ENCODE measurements at regions not wholly inside any gene's neighbourhood (a gene's known extent, or its start where the extent isn't known, plus 50 kb on each side); places are given as distances from the start of the nearest gene placed in this dataset.

- Mint-ChIP-seq H3K27ac (no peak overlapping the region), H3K27me3 (ENCODE audit: low read depth) (no peaks in the 10 kb centered on the region), H3K9me3 (no peaks in the 10 kb centered on the region), H3K36me3 (ENCODE audit: low read depth) (no peaks in the 10 kb centered on the region), H3K4me1 (ENCODE audit: low read depth) (no peaks in the 10 kb centered on the region), H3K4me3 (no peak overlapping the region)
- no peak for DNase-seq (ENCODE audit: low spot score)
Measured at GRCh38 chr4:74658116-74658515, 136.2 kb downstream of the BTC start.

GRCh38 chr4:74659576-74660411 lies 134.5 kb downstream of the BTC start:
- Mint-ChIP-seq H3K36me3 (ENCODE audit: low read depth) (no peaks in the 10 kb centered on the region), H3K4me3 (no peak overlapping the region), H3K27me3 (ENCODE audit: low read depth) (peaks cover 3% of the 10 kb centered on the region), H3K4me1 (ENCODE audit: low read depth) (no peaks in the 10 kb centered on the region), H3K27ac (no peak overlapping the region), H3K9me3 (no peaks in the 10 kb centered on the region)
- DNase-seq (ENCODE audit: low spot score) = no peak

DNA sequence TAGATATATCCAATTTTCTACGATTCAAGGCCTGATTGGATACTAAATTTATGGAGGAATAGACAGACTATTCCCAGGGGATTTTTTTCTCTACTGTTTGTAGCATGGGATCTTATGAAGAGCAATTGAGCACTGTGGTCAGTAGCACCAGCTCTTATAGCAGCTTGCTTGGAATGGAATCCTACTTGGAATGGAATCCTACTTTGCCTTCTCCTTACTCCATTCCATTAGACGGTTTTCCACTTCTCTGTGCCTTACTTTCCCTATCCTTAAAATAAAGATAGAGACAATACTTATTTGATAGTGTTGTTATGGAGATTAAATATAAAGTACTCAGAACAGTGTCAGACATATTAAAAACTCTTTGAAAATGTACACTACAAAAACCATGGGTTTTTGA lies 133.5 kb downstream of the BTC start:
- peaks cover 3% of the 10 kb centered on the region for H3K27me3 Mint-ChIP-seq (ENCODE audit: low read depth)
- no peaks in the 10 kb centered on the region for H3K36me3 Mint-ChIP-seq (ENCODE audit: low read depth)
- no peak overlapping the region for H3K4me3 Mint-ChIP-seq

GRCh38 chr4:74661427-74662201 lies 132.7 kb downstream of the BTC start:
- Mint-ChIP-seq H3K4me3 (no peak overlapping the region), H3K9me3 (no peaks in the 10 kb centered on the region), H3K27ac (no peak overlapping the region), H3K4me1 (ENCODE audit: low read depth) (no peaks in the 10 kb centered on the region), H3K27me3 (ENCODE audit: low read depth) (peaks cover 5% of the 10 kb centered on the region), H3K36me3 (ENCODE audit: low read depth) (no peaks in the 10 kb centered on the region)
- DNase-seq (ENCODE audit: low spot score) = no peak

More for the DNA sequence above, 133.5 kb downstream of the BTC start:
- no peak for DNase-seq (ENCODE audit: low spot score)
- Mint-ChIP-seq H3K27ac (no peak overlapping the region), H3K9me3 (no peaks in the 10 kb centered on the region), H3K4me1 (ENCODE audit: low read depth) (no peaks in the 10 kb centered on the region)

GRCh38 chr4:74663631-74664030 lies 130.7 kb downstream of the BTC start:
- peaks cover 10% of the 10 kb centered on the region for H3K27me3 Mint-ChIP-seq (ENCODE audit: low read depth)
- H3K4me1 Mint-ChIP-seq (ENCODE audit: low read depth) = no peaks in the 10 kb centered on the region
- no peak overlapping the region for H3K27ac Mint-ChIP-seq
- no peak for DNase-seq (ENCODE audit: low spot score)
- no peaks in the 10 kb centered on the region for H3K9me3 Mint-ChIP-seq
- no peaks in the 10 kb centered on the region for H3K36me3 Mint-ChIP-seq (ENCODE audit: low read depth)
- no peak overlapping the region for H3K4me3 Mint-ChIP-seq

- no peak for DNase-seq (ENCODE audit: low spot score)
- Mint-ChIP-seq H3K27me3 (ENCODE audit: low read depth) (peaks cover 10% of the 10 kb centered on the region), H3K4me1 (ENCODE audit: low read depth) (no peaks in the 10 kb centered on the region), H3K9me3 (no peaks in the 10 kb centered on the region), H3K4me3 (no peak overlapping the region), H3K36me3 (ENCODE audit: low read depth) (no peaks in the 10 kb centered on the region), H3K27ac (no peak overlapping the region)
Measured at GRCh38 chr4:74665346-74665745, 129.0 kb downstream of the BTC start.

GRCh38 chr4:74665876-74666275 lies 128.4 kb downstream of the BTC start:
- Mint-ChIP-seq H3K4me1 (ENCODE audit: low read depth) (no peaks in the 10 kb centered on the region), H3K27me3 (ENCODE audit: low read depth) (peaks cover 10% of the 10 kb centered on the region), H3K4me3 (no peak overlapping the region), H3K9me3 (no peaks in the 10 kb centered on the region), H3K36me3 (ENCODE audit: low read depth) (no peaks in the 10 kb centered on the region), H3K27ac (no peak overlapping the region)
- no peak for DNase-seq (ENCODE audit: low spot score)

- Mint-ChIP-seq H3K4me3 (no peak overlapping the region), H3K36me3 (ENCODE audit: low read depth) (no peaks in the 10 kb centered on the region), H3K27ac (no peak overlapping the region), H3K27me3 (ENCODE audit: low read depth) (peaks cover 10% of the 10 kb centered on the region), H3K9me3 (no peaks in the 10 kb centered on the region), H3K4me1 (ENCODE audit: low read depth) (no peaks in the 10 kb centered on the region)
- DNase-seq (ENCODE audit: low spot score) = no peak
Measured at GRCh38 chr4:74667438-74667837, 126.9 kb downstream of the BTC start.

- Mint-ChIP-seq H3K4me3 (no peak overlapping the region), H3K9me3 (no peaks in the 10 kb centered on the region), H3K27ac (no peak overlapping the region), H3K36me3 (ENCODE audit: low read depth) (no peaks in the 10 kb centered on the region), H3K27me3 (ENCODE audit: low read depth) (peaks cover 10% of the 10 kb centered on the region), H3K4me1 (ENCODE audit: low read depth) (no peaks in the 10 kb centered on the region)
- no peak for DNase-seq (ENCODE audit: low spot score)
Measured at GRCh38 chr4:74667944-74668343, 126.4 kb downstream of the BTC start.

DNA sequence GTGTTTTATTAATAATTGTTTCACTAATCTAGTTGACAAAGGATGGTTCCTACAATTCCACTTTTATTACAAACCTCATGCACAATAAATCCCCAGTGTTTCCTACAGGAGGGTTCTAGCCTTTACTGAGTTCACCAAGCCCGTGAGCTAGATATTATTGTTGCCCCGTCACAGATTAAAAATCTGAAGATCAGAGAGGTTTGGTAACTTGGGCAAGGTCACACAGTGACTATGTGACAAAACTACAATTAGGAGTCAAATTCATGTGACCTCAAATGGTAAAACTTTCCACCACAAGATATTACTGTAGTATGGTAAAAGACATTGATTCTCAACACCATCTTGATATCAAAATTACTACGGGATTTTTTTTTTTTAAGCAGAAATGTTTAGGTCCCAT lies 124.6 kb downstream of the BTC start:
- no peak for DNase-seq (ENCODE audit: low spot score)
- Mint-ChIP-seq H3K27me3 (ENCODE audit: low read depth) (peaks cover 8% of the 10 kb centered on the region), H3K4me3 (no peak overlapping the region), H3K36me3 (ENCODE audit: low read depth) (no peaks in the 10 kb centered on the region), H3K27ac (no peak overlapping the region), H3K9me3 (no peaks in the 10 kb centered on the region), H3K4me1 (ENCODE audit: low read depth) (no peaks in the 10 kb centered on the region)

GRCh38 chr4:74670583-74670982 lies 123.7 kb downstream of the BTC start:
- peaks cover 1% of the 10 kb centered on the region for H3K4me1 Mint-ChIP-seq (ENCODE audit: low read depth)
- H3K4me3 Mint-ChIP-seq = no peak overlapping the region
- H3K27ac Mint-ChIP-seq = no peak overlapping the region
- H3K27me3 Mint-ChIP-seq (ENCODE audit: low read depth) = peaks cover 8% of the 10 kb centered on the region
- no peaks in the 10 kb centered on the region for H3K36me3 Mint-ChIP-seq (ENCODE audit: low read depth)
- no peaks in the 10 kb centered on the region for H3K9me3 Mint-ChIP-seq
- no peak for DNase-seq (ENCODE audit: low spot score)

DNA sequence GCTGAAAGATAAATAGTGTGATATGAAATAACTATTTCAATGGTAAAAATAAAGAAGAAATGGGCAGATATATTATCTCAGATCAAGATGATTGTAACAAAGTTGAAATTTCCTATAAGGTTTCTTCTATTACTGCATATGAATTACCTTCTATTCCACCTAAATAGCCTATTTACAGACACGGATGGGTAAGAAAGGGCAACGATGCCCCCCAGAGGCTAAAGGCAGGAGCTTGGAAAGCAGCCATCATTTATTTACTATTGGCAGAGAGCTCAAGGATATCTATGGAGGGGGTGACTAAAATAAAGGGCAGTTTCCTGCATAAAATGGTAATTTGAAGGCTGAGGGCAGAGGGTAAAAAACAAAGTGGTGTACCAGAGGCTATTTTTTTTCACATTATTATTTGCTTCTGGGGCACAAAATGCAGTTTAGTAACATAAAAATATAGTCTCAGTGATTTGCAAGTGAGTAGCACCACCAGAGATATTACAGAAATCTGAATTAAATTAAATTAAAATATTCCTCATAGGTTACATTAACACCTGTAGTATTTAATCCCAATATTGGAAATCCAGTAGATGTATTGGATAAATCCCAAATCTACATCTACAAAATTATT lies 123.1 kb downstream of the BTC start:
- no peaks in the 10 kb centered on the region for H3K9me3 Mint-ChIP-seq
- no peak overlapping the region for H3K27ac Mint-ChIP-seq
- H3K36me3 Mint-ChIP-seq (ENCODE audit: low read depth) = no peaks in the 10 kb centered on the region
- H3K4me3 Mint-ChIP-seq = no peak overlapping the region
- DNase-seq (ENCODE audit: low spot score) = no peak
- peaks cover 3% of the 10 kb centered on the region for H3K4me1 Mint-ChIP-seq (ENCODE audit: low read depth)
- peaks cover 7% of the 10 kb centered on the region for H3K27me3 Mint-ChIP-seq (ENCODE audit: low read depth)

- Mint-ChIP-seq H3K36me3 (ENCODE audit: low read depth) (no peaks in the 10 kb centered on the region), H3K9me3 (no peaks in the 10 kb centered on the region), H3K27me3 (ENCODE audit: low read depth) (peaks cover 12% of the 10 kb centered on the region), H3K27ac (no peak overlapping the region), H3K4me1 (ENCODE audit: low read depth) (peaks cover 3% of the 10 kb centered on the region), H3K4me3 (no peak overlapping the region)
- DNase-seq (ENCODE audit: low spot score) = no peak
Measured at GRCh38 chr4:74674750-74675149, 119.6 kb downstream of the BTC start.

DNA sequence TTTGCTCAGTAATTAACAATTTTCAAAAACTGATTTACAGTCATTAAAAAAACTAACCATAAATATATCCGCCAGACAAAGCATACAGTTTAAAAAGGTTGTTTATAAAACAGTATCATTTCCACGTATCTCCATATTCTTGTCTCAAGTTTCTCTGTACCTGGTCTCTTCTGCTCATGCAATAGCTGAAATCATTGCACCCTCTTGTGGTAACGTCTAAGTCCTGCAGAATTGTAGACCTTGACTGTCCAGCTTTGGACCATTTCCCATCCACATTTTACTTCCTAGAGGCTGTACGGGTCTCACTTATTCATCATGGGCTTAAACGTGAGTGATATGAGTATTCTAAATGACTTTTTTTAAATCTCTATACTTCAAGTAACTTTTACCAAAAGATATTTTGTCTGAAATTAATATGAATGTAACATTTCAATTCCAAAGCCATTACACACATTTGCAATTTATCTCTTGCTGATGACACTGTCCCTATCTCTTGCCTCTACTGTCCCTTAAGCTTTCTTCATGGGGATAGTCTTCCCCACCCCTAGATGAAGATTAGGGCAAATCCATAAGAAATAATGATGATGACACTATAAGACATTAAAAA lies 118.5 kb downstream of the BTC start:
- Mint-ChIP-seq H3K27ac (no peak overlapping the region), H3K36me3 (ENCODE audit: low read depth) (no peaks in the 10 kb centered on the region), H3K27me3 (ENCODE audit: low read depth) (peaks cover 19% of the 10 kb centered on the region), H3K4me1 (ENCODE audit: low read depth) (peaks cover 3% of the 10 kb centered on the region), H3K4me3 (no peak overlapping the region), H3K9me3 (no peaks in the 10 kb centered on the region)
- no peak for DNase-seq (ENCODE audit: low spot score)

Data from T-helper 2 cell treated with Interferon-gamma antibody and Interleukin-4, amounts not matched to agents 5 μg/mL and 100 μg/mL, for 36 hours (primary cell).